ENCODE measurements at regions not wholly inside any gene's neighbourhood (a gene's known extent, or its start where the extent isn't known, plus 50 kb on each side); places are given as distances from the start of the nearest gene placed in this dataset.
A peak's percentile ranks its signal among the peaks of the same experiment; 100 is the strongest.

- no peak for DNase-seq
These were observed 83.3 kb downstream of the ALDH8A1 start for GRCh38 chr6:134866563-134866962.

GRCh38 chr6:134864558-134864957, 85.3 kb downstream of the ALDH8A1 start:
- DNase-seq: no peak

- no peak for DNase-seq
These were observed 86.0 kb downstream of the ALDH8A1 start for GRCh38 chr6:134863763-134864510.

GRCh38 chr6:134854366-134854765, 95.5 kb downstream of the ALDH8A1 start:
- no peak for DNase-seq

- DNase-seq: no peak
These were observed 96.5 kb downstream of the ALDH8A1 start for GRCh38 chr6:134853111-134854055.

- no peak for DNase-seq
These were observed 98.4 kb downstream of the ALDH8A1 start for GRCh38 chr6:134851548-134851947.

GRCh38 chr6:134850721-134851305, 99.1 kb downstream of the ALDH8A1 start:
- DNase-seq: no peak

- no peak for DNase-seq
These were observed 99.9 kb downstream of the ALDH8A1 start for GRCh38 chr6:134849920-134850447.

- DNase-seq: no peak
These were observed 101.8 kb downstream of the ALDH8A1 start for GRCh38 chr6:134848076-134848475.

GRCh38 chr6:134846865-134847264, 103.0 kb downstream of the ALDH8A1 start:
- DNase-seq: no peak

GRCh38 chr6:134846031-134846430, 103.9 kb downstream of the ALDH8A1 start:
- no peak for DNase-seq

GRCh38 chr6:134844120-134844519, 105.8 kb downstream of the ALDH8A1 start:
- no peak for DNase-seq

- no peak for DNase-seq
These were observed 109.6 kb downstream of the ALDH8A1 start for GRCh38 chr6:134840086-134840867.

GRCh38 chr6:134835993-134836392, 113.9 kb downstream of the ALDH8A1 start:
- DNase-seq: no peak

- DNase-seq: no peak
These were observed 119.0 kb downstream of the ALDH8A1 start for GRCh38 chr6:134830940-134831339.

GRCh38 chr6:134830194-134830593, 119.7 kb downstream of the ALDH8A1 start:
- no peak for DNase-seq

- no peak for DNase-seq
These were observed 121.3 kb downstream of the ALDH8A1 start for GRCh38 chr6:134828641-134829040.

- DNase-seq: no peak
These were observed 122.8 kb downstream of the ALDH8A1 start for GRCh38 chr6:134826889-134827737.

- DNase-seq: no peak
These were observed 126.2 kb downstream of the ALDH8A1 start for GRCh38 chr6:134823710-134824034.

GRCh38 chr6:134822920-134823709, 126.8 kb downstream of the ALDH8A1 start:
- DNase-seq: peak; percentile 65
